Endothelial cell (in vitro differentiated cells): ENCODE measurements at regions not wholly inside any gene's neighbourhood (a gene's known extent, or its start where the extent isn't known, plus 50 kb on each side); places are given as distances from the start of the nearest gene placed in this dataset.
"Not testable (repeated sequence)": the region's sequence is repeated elsewhere in the genome, so short reads cannot be mapped to it uniquely, and the experiment has no call there.

Source experiments
- DNase-seq: peaks from one replicate; pipeline ENCODE4 v3.0.0; 2021; ENCODE audit warnings: low spot score
- H3K27ac Mint-ChIP-seq: one replicate; pipeline ENCODE4 v1.8.0; 2021; ENCODE audit warnings: mixed read lengths, inconsistent platforms; ENCODE audit not compliant: unreplicated experiment
- H3K27me3 Mint-ChIP-seq: one replicate; pipeline ENCODE4 v1.8.0; 2021; ENCODE audit warnings: mild to moderate bottlenecking, moderate library complexity, mixed read lengths, inconsistent platforms; ENCODE audit not compliant: unreplicated experiment
- H3K36me3 Mint-ChIP-seq: one replicate; pipeline ENCODE4 v1.8.0; 2021; ENCODE audit warnings: mild to moderate bottlenecking, low read depth, mixed read lengths, inconsistent platforms; ENCODE audit not compliant: unreplicated experiment
- H3K4me1 Mint-ChIP-seq: one replicate; pipeline ENCODE4 v1.8.0; 2021; ENCODE audit warnings: mild to moderate bottlenecking, mixed read lengths, inconsistent platforms; ENCODE audit not compliant: unreplicated experiment
- H3K4me3 Mint-ChIP-seq: one replicate; pipeline ENCODE4 v1.8.0; 2021; ENCODE audit warnings: mild to moderate bottlenecking, mixed read lengths, inconsistent platforms; ENCODE audit not compliant: unreplicated experiment
- H3K9me3 Mint-ChIP-seq: one replicate; pipeline ENCODE4 v1.8.0; 2021; ENCODE audit warnings: mixed read lengths, inconsistent platforms; ENCODE audit not compliant: unreplicated experiment
- TF ChIP-seq, protein P1 (sequence below): fragments of 200-600 bp; sonication (generic); IDR thresholded peaks from one replicate; pipeline ENCODE4 v1.5.0; 2021; ENCODE audit warnings: antibody characterized with exemption; ENCODE audit not compliant: unreplicated experiment

DNA sequence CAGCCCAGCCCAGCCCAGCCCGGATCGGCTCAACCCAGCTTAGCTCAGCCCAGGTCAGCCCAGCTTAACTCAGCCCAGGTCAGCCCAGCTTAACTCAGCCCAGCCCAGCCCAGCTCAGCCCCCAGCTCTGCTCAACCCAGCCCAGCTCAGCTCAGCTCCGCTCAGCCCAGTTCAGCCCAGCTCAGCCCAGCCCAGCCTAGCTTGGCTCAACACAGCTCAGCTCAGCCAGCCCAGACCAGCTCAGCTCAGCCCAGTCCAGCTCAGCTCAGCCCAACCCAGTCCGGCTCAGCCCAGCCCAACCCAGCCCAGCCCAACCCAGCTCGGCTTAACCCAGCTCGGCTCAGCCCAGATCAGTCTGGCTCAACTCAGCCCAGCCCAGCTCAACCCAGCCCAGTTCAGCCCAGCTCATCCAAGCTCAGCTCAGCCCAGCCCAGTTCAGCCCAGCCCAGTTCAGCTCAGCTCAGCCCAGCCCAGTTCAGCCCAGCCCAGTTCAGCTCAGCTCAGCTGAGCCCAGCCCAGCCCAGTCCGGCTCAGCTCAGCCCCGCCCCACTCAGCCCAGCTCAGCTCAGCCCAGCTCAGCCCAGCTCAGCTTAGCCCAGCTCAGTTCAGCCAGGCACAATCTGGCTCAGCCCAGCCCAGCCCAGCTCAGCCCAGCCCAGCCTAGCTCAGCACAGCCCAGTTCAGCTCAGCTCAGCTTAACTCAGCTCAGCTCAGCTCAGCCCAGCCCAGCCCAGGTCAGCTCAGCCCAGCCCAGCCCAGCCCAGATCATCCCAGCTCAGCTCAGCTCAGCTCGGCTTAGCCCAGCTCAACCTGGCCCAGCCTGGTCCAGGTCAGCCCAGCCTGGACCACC lies 331.7 kb downstream of the TMEM121 start:
- no peak for DNase-seq
- no peak overlapping the region for H3K4me3 Mint-ChIP-seq
- peaks cover 43% of the 10 kb centered on the region for H3K9me3 Mint-ChIP-seq

DNA sequence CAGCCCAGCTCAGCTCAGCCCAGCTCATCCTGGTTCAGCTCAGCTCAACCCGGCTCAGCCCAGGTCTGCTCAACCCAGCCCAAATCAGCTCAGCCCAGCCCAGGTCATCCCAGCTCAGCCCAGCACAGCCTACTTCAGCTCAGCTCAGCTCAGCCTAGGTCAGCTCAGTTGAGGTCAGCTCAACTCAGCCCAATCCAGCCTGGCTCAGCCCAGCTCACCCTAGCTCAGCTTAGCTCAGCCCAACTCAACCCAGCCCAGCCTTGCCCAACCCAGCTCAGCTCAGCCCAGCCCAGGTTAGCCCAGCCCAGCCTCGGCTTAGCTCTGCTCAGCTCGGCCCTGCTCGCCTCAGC lies 332.3 kb downstream of the TMEM121 start:
- peaks cover 39% of the 10 kb centered on the region for H3K9me3 Mint-ChIP-seq
- no peaks in the 10 kb centered on the region for H3K4me1 Mint-ChIP-seq
- no peak overlapping the region for H3K4me3 Mint-ChIP-seq
- H3K36me3 Mint-ChIP-seq: peaks cover 25% of the 10 kb centered on the region
- H3K27me3 Mint-ChIP-seq: peaks cover 26% of the 10 kb centered on the region
- TF ChIP-seq, protein P1, sequence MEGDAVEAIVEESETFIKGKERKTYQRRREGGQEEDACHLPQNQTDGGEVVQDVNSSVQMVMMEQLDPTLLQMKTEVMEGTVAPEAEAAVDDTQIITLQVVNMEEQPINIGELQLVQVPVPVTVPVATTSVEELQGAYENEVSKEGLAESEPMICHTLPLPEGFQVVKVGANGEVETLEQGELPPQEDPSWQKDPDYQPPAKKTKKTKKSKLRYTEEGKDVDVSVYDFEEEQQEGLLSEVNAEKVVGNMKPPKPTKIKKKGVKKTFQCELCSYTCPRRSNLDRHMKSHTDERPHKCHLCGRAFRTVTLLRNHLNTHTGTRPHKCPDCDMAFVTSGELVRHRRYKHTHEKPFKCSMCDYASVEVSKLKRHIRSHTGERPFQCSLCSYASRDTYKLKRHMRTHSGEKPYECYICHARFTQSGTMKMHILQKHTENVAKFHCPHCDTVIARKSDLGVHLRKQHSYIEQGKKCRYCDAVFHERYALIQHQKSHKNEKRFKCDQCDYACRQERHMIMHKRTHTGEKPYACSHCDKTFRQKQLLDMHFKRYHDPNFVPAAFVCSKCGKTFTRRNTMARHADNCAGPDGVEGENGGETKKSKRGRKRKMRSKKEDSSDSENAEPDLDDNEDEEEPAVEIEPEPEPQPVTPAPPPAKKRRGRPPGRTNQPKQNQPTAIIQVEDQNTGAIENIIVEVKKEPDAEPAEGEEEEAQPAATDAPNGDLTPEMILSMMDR: no peak
- no peak overlapping the region for H3K27ac Mint-ChIP-seq
- no peak for DNase-seq

More for the DNA sequence above, 331.7 kb downstream of the TMEM121 start:
- peaks cover 24% of the 10 kb centered on the region for H3K27me3 Mint-ChIP-seq
- no peak overlapping the region for H3K27ac Mint-ChIP-seq
- peaks cover 27% of the 10 kb centered on the region for H3K36me3 Mint-ChIP-seq
- H3K4me1 Mint-ChIP-seq: no peaks in the 10 kb centered on the region
- TF ChIP-seq, protein P1: no peak

DNA sequence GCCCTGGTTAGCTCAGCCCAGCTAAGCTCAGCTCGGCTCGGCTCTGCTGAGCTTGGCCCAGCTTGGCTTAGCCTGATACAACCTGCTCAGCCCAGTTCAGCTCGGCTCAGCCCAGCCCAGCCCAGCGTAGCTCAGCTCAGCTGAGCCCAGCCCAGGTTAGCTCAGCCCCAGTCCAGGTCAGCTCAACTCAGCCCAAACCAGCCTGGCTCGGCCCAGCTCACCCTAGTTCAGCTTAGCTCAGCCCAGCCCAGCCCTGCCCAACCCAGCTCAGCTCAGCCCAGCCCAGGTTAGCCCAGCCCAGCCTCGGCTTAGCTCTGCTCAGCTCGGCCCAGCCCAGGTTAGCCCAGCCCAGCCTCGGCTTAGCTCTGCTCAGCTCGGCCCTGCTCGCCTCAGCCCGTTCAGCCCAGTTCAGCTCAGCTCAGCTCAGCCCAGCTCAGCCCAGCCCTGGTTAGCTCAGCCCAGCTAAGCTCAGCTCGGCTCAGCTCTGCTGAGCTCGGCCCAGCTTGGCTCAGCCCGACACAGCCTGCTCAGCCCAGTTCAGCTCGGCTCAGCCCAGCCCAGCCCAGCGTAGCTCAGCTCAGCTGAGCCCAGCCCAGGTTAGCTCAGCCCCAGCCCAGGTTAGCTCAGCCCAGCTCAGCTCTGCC lies 332.8 kb downstream of the TMEM121 start:
- H3K4me1 Mint-ChIP-seq, H3K4me3 Mint-ChIP-seq, DNase-seq, H3K27ac Mint-ChIP-seq: not testable (repeated sequence)
- Mint-ChIP-seq H3K27me3 (peaks cover 23% of the 10 kb centered on the region), H3K9me3 (peaks cover 39% of the 10 kb centered on the region), H3K36me3 (peaks cover 22% of the 10 kb centered on the region)

DNA sequence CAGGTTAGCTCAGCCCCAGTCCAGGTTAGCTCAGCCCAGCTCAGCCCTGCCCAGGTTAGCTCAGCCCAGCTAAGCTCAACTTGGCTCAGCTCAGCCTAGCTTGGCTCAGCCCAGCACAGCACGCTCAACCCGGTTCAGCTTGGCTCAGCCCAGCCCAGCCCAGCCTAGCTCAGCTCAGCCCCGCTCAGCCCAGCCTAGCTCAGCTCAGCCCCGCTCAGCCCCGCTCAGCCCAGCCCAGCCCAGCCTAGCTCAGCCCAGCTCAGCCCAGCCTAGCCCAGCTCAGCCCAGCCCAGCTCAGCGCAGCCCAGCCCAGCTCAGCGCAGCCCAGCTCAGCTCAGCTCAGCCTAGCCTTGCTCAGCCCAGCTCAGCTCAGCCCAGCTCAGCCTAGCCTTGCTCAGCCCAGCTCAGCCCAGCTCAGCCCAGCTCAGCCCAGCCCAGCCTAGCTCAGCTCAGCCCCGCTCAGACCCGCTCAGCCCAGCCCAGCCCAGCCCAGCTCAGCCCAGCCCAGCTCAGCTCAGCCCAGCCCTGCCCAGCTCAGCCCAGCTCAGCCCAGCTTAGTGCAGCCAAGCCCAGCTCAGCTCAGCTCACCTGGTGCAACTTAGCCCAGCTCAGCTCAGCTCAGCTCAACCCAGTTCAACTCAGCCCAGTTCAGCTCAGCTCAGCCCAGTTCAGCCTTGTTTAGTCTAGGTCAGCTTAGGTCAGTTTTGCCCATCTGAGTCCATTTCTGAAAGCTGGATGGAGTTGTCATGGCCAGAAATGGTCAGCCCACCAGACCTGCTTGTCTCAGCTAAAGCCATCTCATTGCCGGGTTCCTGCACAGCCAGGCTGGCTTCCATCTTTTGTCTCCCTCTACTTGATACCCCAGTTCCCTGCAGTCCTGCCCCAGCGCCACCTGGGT lies 333.6 kb downstream of the TMEM121 start:
- Mint-ChIP-seq H3K36me3 (peaks cover 22% of the 10 kb centered on the region), H3K4me3 (peak overlapping the region; percentile 47), H3K4me1 (no peaks in the 10 kb centered on the region), H3K27me3 (peaks cover 23% of the 10 kb centered on the region), H3K27ac (no peak overlapping the region), H3K9me3 (peaks cover 40% of the 10 kb centered on the region)
- DNase-seq: no peak
- TF ChIP-seq, protein P1: no peak
